Activated T-cell treated with anti-CD3 and anti-CD28 coated beads for 24 hours (primary cell): ENCODE measurements at regions not wholly inside any gene's neighbourhood (a gene's known extent, or its start where the extent isn't known, plus 50 kb on each side); places are given as distances from the start of the nearest gene placed in this dataset.
"Not testable (repeated sequence)": the region's sequence is repeated elsewhere in the genome, so short reads cannot be mapped to it uniquely, and the experiment has no call there.

Source experiments
- DNase-seq: peaks from one replicate; pipeline ENCODE4 v3.0.0-alpha.2; 2020; ENCODE audit warnings: low read depth

DNA sequence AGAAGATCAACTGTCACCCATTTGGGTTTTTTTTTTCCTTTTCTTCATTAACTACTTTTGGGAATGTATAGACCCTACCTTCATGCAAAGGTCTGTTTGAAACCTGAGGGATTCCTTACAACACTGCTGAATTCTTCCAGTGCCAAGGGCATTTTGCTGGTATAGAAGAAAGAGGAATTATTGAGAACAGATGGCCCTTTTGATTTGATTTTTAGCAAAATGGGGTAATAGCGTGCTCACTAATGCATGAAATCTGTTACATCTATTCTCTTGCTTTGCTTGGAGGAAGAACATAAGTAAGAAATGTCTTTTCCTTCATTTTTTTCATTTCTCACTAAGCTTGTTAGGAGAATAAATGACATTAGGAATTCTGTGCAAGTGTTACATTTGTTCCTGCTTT, 501.9 kb downstream of the TMEM135 start:
- no peak for DNase-seq

DNA sequence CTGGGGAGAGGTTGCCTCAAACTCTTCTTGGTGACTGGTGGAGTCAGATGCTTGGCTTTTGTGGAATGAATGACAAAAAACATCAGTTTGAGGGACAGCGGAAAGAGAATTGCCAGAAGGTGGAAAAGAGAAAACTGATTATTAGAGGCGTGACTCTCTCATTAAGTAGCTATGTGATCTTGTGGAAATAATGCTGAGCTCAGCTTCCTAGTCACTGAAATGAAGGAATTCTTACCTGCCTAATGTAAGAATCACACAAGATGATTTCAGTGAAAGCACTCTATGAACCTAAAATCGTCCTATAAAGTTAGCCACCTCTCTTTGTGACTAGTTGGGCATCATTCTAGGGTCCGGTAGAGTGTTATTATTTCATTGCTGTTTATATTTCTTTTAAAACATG, 498.8 kb downstream of the TMEM135 start:
- no peak for DNase-seq

DNA sequence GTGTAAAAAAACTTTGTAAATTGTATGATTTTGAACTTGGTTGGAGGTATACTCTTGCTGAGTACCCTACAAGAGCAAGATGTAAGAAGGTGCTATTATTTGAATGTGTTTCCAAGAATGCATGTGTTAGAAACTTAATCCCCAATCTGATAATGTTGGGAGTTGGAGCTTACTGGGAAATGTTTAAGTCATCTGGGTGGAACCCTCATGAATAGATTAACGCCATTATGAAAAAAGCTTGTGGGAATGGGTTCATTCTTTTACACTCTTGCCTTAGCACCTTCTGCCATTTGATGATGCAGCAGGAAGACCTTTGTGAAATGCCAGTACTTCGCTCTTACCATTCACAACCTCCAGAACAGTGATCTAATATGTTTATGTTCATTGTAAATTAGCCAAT, 498.3 kb downstream of the TMEM135 start:
- DNase-seq = no peak

DNA sequence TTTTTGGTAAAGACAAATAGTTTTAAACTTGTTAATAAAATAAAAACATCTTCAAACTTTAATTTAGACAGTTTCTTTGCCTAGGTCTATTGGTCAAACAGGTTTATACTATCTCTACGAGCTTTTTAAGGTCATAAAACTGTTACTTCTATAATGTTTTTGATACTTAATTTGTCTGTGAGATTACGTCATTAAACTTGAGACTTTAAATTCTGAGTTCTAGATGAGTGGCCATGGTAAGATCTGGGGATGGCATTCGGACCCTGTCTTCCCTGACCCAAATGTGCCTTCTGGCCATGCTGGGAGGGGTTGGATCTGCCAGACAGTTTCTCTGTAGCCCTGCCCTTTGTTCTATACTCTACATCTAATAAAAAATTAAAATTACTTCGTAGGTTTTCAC, 497.8 kb downstream of the TMEM135 start:
- DNase-seq = no peak

DNA sequence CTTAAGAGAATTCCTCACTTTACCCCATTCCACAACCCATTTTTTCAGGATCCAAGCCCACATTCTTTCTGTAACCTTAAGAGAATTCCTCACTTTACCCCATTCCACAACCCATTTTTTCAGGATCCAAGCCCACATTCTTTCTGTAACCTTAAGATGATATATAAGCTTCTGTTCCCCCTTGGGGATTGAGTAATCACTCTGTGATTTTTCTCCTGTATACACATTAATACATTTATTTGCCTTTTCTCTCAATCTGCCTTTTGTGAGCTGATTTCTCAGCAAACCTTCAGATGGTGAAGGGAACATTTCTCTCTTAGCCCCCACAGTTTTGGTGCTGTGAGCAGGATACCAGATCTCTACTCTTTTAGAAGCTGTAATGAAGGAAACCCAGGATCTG, 494.1 kb downstream of the TMEM135 start:
- not testable (repeated sequence) for DNase-seq

DNA sequence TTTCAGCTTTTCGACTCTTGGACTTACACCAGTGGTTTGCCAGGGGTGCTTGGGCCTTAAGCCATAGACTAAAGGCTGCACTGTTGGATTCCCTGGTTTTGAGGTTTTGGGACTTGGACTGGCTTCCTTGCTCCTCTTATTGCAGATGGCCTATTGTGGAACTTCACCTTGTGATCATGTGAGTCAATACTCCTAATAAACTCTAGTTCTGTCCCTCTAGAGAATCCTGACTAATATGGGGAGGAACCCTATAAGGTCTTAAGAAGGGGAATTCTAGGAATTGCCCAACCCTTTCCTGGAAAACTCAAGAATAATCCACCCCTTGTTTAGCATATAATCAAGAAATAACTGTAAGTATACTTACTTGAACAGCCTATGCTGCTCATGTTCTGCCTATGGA, 491.8 kb downstream of the TMEM135 start:
- DNase-seq = no peak

DNA sequence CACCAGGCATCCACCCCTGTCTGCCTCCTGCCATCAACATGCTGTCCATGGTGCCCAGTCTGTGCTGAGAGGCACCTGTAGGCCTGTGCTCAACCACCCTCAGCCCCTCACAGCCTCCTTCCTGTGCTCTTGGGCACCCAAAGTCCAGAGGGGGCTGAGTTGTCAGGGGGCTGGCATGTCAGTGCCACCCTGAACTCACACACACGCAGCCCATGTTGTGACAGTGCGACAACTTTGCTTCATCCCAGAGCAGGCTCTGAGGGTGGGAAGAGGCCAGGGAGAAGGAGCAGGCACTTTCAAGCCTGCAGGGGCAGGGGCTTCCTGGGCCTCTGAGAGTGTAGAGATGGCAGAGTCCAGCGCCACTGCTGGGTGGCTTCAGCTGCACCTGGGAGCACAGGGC, 491.0 kb downstream of the TMEM135 start:
- no peak for DNase-seq

DNA sequence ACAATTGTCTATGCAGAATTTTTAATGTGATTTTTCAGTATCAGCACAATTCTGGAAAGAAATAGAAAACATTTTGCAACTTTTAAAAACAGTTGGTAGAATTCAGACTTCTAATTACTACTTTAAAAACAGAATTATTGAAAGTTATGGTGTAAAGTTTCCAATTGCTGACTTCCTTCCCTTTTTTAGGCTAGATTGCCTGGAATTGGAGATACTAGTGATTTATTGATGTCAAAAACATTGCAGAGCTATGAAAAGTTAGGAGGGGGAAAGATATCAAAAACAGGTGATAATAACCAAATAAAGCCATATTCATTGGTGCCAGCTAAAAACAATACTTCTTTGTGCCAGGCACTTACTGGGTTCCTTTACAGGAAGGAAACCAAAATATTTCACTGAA, 485.5 kb downstream of the TMEM135 start:
- no peak for DNase-seq

DNA sequence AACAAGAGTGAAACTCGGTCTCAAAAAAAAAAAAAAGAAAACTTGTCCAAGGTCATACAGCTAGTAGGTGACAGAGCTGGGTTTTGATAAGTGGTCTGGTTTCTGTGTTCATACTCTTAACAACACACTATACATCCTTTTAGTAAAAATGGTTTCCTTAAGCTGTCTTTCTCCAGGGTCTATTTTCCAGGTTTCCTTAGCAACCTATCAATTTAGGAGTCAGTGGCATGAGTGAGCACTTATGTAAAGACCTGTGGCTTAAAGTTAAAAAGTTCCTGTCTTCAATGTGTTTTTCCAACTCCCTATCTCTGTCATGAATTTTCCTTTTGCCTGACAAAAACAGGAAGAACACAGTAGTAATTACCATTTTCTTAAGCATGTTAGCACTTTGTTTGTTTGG, 480.5 kb downstream of the TMEM135 start:
- no peak for DNase-seq

DNA sequence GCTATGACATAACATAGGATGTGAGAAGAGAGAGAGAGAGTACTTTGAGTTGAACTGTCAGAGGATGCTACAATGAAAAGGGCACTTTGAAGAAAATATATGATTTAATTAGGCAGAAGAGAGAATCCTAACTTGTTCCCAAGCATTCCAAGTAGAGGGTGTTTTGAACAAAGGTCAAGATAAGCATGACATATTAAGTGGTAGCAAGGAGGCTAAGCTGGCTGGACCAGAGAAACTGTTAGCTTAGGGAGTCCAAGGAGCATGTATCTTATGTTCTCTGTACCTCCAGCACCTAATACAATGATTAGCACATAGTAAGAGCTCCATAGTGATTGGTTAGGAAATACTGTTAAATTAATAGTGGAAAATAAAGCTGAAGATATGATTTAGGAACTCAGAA, 479.6 kb downstream of the TMEM135 start:
- no peak for DNase-seq

DNA sequence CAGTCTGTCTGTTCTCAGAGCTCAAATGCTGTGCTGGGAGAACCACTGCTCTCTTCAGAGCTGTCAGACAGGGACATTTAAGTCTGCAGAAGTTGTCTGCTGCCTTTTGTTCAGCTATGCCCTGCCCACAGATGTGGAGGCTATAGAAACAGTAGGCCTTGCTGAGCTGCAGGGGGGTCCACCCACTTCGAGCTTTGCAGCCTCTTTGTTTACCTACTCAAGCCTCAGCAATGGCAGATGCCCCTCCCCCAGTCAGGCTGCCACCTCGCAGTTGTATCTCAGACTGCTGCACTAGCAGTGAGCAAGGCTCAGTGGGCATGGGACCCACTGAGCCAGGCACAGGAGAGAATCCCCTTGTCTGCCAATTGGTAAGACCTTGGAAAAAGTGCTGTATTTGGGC, 470.0 kb downstream of the TMEM135 start:
- not testable (repeated sequence) for DNase-seq

DNA sequence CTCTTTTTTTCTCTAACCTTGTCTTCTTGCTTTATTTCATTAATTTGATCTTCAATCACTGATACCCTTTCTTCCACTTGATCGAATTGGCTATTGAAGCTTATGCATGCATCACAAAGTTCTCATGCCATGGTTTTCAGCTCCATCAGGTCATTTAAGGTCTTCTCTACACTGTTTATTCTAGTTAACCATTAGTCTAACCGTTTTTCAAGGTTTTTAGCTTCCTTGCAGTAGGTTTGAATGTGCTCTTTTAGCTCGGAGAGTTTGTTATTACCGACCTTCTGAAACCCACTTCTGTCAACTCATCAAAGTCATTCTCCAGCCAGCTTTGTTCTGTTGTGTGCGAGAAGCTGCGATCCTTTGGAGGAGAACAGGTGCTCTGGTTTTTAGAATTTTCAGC, 469.2 kb downstream of the TMEM135 start:
- DNase-seq = not testable (repeated sequence)

DNA sequence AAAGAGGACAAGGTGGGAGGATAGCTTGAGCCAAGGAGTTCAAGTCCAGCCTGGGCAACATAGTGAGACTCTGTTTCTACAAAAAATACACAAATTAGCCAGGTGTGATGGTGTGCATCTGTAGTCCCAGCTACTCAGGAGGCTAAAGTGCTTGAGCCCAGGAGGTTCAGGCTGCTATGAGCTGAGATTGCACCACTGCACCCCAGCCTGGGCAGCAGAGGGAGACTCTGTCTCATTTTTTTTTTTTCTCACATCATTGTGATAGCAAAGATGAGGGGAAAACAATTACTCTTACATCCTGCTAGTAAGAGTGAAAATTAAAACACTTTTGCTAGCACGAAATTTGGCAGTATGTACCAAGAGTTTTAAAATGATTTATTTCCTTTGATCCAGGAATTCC, 463.7 kb downstream of the TMEM135 start:
- no peak for DNase-seq

DNA sequence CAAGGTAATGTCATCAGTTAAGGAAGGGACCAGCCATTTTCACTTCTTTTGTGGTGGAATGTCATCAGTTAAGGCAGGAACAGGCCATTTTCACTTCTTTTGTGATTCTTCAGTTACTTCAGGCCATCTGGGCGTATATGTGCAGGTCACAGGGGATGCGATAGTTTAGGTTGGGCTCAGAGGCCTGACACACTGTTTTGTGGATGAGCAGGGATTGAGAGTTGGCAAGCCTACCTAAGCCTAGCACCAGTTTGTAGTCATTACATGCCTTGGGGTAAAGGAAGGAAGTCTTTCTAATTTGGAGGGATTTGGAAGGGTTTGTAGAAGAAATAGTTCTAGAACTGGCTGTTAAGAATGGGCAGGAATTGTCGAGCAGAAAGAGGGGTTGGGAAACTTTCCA, 457.2 kb downstream of the TMEM135 start:
- not testable (repeated sequence) for DNase-seq

DNA sequence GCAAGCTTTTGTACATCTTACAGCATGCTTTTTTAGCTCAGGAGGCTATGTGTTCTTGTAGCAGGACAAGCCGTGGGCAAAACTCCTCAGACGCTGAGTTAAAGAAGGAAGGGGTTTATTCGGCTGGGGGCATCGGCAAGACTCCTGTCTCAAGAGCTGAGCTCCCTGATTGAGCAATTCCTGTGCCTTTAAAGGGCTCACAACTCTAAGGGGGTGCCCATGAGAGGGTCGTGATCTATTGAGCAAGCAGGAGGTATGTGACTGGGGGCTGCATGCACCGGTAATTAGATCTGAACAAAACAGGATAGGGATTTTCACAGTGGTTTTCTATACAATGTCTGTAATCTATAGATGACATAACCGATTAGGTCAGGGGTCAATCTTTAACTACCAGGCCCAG, 456.3 kb downstream of the TMEM135 start:
- DNase-seq = not testable (repeated sequence)

DNA sequence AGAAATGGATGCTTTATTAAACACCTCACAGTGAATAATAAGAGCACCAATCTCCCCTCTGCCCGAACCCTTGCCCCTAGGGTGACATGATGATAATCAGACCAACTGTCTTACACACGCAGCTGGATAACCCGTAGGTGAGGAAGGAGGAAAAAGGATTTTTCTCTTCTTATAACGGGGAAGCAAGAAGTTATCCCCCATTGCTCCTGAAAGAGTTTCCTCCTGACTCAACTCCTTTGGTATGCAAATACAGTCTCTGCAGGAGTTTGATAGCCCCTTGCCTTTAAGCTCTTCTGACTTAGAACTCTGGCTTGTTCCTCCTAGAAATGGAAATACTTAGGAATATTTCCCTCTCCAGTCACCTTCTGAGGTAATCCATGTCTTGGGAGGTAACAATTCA, 455.8 kb downstream of the TMEM135 start:
- no peak for DNase-seq

DNA sequence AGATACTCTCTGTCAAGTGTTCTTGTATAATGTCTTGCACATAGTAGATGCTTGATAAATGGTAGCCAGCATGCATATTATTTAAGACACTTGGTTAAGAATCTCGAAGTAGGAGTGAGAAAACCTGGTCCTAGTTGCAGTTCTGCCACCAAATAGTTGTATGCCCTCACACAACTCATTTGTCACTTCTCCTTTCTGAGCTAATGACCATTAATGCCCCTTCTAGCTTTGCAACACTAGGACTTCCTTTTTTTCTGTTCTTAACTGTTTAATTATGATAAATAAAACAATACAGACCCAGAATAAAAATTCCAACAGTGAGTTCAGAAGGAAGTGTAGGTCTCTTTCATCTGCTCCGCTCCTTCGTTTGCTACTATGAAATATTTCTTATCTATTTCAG, 453.6 kb downstream of the TMEM135 start:
- no peak for DNase-seq

DNA sequence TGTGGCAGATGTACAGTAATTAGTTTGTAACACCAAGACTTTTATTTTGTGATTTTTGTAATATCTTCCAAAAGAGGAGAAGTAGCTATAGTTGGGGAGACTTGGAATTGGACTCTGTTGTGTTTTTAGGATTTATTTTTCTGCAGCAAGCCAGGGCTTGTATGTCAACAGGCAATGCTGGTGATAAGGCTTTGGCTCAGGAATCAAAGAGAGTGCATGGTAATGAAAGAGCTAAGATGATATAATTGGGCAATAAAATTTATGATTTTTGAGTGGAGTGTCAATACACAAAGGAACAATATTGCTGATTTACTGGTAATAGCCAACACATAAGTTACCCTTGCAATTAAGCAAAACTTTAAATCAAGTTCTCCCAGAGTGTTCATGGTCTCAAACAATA, 452.9 kb downstream of the TMEM135 start:
- DNase-seq = no peak

DNA sequence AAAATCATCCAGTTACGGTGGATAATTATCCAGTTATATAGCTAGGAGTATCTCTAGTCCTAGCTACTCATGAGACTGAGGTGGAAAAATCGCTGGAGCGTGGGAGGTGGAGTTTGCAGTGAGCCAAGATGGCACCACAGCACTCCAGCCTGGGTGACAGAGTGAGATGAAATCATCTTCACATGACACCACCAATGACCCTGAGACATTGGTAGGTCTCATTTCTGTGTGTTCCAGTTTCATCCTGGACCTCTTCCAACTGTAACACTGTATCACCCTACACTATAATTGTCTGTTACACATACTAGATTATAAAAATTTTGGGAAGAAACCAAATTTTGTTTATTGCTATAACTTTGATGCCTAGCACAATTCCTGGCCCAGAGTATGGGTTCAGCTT, 446.8 kb downstream of the TMEM135 start:
- no peak for DNase-seq

DNA sequence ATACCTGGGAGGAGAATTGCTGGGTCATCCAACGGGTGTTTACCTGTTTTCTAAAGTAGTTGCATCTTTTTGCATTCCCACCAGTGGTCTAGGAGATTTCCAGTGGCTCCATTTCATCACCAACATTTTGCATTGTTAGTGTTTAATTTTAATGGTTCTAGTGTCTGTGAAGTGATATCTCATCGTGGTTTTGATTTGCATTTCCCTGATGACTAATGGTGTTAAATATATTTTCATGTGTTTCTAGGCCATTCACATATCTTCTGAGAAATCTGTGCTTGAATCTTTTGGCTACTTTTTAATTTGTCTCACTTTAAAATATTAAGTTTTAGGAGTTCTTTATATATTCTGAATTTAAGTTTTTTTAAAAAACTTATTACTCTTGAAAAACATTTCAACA, 439.6 kb downstream of the TMEM135 start:
- no peak for DNase-seq

DNA sequence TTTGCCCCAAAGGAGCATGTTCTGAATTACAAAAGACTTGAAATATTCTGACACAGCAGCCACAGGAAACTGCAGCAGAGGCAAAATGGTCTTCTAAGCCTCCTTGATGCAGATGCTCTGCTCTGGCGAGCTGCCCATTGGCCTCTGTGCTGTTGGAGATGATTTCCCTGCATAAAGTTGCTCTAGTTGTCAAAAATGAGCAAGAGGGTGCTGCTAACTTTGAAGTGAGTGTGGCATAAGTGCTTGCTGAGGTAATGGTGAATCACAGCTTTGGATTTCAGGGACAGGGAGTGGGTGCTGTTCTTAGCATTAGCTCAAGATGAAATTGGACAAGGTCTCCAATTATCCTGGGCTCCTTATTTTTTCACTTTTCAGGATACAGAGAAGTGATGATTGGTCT, 435.4 kb downstream of the TMEM135 start:
- DNase-seq = no peak

DNA sequence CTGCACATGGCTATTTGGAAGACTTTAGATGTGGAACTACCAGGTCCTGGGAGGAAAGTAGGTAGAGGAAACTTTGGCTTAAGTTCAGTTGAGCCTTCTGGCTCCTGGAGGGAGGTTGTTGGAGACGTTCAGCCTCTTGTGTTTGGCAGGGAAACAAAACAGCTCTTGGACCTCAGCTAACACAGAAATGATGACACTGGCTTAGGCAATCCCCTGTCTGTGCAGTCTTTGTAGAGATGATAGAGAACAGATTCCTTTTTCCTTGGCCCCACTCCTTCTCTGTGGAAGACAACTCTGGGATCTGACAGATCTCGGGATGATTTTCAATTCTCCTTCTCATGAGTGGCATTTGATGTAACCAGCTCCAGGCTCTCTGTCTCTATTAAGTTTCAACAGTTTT, 428.5 kb downstream of the TMEM135 start:
- no peak for DNase-seq

DNA sequence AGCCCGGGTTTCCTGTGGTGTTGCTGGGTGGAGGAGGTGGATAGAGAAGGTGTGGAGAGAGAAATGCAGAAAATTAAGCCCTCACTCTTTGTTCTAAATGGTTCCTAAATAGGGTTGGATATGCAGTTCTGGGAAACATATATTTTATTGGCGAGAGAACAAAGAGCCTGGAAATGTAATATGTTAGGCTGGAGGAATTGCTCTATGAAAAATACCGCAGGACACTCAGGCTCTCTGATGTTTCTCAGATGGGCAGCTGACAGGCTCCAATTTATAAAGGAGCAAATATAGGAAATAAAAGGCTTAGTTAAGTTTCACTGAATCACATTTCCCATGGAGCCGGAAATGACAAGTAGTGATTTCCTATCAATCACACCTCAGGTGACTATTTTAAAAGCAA, 428.0 kb downstream of the TMEM135 start:
- DNase-seq = no peak

DNA sequence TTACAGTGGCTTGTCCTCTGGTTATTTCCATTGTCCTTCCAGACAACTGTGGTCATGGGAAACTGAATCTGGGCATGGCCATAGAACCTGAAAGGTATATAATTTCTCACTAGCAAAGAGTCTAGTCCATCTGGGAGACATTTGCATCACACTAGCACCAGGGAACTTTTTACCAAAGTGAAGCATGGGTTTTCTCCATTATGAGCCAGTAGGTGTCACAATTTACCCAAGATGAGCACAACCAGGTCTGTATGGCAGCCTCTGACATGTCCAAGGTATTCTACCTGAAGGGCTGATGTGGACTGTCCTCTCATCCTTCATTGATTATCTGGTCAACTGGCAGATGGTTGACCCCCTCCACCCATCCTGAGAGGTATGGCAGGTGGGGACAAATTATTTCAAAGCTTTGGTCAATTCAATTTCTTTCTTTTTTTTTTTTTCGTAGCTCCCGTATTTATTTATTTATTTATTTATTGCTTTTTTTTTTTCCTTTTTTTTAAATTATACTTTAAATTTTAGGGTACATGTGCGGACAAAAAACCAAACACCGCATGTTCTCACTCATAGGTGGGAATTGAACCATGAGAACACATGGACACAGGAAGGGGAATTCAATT, 425.9 kb downstream of the TMEM135 start:
- no peak for DNase-seq

DNA sequence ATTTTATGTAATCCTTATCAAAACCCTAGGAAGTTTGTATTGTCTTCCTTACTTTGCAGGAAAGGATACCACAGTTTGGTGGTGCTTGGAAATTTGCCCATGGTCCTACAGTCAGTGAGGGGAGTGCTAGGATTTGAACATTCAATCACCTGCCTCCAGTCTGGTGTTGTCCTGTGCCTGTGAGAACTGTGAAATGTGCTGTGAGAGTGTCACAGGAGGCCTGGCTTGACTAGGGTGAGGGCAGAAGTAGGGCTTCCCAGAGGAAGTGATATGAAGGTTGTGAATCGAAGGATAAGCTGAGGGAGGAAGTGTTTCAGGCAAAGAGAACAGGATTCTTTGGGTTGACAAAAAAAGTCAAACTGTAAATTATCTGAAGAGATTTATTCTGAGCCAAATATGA, 424.4 kb downstream of the TMEM135 start:
- no peak for DNase-seq
